HG03432 (cell line): ENCODE measurements at regions not wholly inside any gene's neighbourhood (a gene's known extent, or its start where the extent isn't known, plus 50 kb on each side); places are given as distances from the start of the nearest gene placed in this dataset.

Experiments used
- ATAC-seq: cut with Tn5 transposase; IDR thresholded peaks from one replicate; pipeline ENCODE4 v1.9.1; 2021; ENCODE audit warnings: mild to moderate bottlenecking, moderate library complexity; ENCODE audit not compliant: unreplicated experiment

DNA sequence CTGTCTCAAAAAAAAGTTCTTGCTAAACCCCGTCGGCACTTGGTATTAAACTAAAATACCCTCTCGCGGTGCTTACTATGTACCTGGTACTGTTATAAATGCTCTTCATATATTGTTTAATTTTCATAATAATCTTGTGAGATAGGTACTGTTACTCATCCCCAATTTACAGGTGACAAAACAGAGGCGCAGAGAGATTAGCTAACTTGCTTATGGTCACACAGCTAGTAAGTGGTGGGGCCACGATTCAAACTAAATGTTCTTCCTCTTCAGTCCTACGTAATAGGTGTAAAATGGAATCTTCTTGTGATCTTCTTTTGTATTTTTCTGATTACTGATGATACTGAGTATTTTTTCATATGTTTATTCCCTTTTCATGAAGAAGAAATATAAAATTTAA is 51.3 kb downstream of the TET3 start:
- ATAC-seq = no peak

DNA sequence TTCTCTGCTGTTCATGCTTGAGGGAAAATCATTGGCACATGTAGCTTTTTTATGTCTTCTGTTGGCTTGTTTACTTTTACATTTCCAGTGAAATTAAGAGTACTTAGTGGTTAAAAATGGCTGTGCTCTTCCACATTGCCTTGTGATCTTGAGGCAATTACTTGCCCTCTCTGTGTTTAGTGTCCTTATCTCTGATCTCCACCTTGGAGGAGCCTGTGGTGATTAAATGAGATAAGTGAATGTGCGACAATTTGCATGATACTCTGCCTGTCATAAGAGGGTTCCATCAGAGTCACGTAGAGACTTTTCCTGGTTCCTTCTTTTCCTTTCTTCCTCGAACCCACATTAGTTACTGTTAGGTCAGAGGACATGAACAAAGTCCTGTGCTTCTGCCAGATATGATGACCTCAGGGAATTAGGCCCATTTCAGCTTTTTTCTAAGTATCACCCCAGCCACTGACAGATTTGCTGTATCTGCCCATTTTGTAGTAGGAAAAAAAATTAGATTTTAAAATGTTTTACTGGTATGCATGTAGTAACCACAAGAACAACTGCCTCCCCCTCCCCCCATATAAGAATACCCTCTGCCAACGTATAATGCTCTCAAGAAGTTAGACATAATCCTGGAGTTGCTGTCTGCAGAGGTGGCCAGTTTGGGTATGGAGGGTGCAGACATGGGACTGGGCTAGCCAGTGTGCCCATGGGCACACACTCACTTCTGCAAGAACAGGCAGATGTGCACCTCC is 51.9 kb downstream of the TET3 start:
- no peak for ATAC-seq

DNA sequence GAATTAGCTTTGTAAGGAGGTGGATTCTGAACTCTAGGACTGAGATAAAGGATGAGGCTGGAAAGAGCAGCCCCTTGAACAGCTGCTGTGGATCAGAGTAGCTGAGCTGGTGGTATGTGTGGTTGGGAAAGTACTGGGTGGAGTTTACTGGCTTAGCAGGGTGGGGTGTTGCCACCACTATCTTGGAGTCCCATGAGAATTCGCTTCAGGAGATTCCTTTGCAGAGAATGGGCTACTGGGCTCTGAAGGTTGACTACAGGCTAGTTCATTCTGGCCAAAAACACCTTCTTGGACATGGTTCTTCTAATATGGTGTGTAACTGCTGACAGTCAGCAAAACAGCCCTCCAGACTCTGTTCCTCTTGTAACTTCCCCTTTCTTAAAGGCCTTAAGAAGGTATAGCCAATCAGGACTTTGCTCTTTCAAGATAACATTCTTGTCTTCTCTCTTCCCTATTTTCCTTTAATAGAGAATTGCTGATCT is 52.7 kb downstream of the TET3 start:
- peak; percentile 53 for ATAC-seq

DNA sequence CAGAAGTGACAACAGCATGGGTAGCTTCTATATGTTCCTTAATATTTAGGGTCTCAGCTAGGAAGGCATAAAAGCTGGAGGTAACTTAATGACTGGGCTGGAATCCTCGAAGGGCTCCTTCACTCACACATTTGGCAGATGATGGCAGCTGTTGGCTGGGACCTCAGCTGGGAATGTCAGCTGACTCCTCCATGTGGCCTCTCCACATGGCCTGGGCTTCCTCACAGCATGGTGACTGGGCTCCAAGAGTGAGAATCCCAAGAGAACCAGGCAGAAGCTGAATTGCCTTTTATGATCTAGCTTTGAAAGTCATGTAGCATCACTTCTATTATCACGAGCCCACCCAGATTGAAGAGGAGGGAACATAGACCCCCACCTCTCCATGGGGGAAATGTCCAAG is 54.9 kb downstream of the TET3 start:
- ATAC-seq = no peak

DNA sequence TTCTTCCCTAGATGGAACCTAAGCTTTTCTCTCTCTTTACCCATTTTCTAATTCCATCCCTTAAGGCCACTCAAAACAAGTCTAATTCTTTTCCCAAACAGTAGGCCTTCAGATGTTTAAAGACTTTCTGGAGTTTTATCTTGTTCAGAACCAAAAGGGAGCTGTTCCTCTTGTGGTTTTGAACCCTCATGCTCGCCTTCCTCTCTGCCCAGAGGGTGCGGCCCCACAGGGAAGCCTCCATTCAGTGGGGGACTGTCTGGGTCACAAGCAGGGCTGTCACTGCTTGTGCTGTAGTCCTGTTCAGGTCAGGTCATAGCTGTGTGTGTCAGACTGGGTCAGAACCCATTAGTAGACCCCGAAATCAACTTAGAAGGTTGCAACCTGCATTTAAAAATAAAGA is 56.5 kb downstream of the TET3 start:
- no peak for ATAC-seq

DNA sequence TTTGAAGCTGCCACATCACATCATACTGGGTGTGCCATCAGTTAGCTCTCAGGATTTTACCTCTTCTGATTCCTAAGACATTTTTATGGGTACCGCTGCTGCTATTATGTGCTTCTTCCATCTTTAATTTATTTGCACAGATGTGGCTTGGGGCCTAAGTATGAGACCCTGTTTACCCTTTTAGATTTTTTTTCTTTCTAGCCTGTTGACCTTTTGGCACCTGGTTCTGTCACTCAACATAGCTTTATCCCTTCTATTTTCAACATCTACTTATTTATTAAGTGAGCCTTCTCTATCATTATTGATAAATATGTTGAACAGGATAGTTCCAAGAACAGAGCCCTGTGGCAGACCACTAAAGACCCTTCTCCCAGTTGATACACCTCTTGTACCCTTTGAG is 57.0 kb downstream of the TET3 start:
- ATAC-seq = no peak

DNA sequence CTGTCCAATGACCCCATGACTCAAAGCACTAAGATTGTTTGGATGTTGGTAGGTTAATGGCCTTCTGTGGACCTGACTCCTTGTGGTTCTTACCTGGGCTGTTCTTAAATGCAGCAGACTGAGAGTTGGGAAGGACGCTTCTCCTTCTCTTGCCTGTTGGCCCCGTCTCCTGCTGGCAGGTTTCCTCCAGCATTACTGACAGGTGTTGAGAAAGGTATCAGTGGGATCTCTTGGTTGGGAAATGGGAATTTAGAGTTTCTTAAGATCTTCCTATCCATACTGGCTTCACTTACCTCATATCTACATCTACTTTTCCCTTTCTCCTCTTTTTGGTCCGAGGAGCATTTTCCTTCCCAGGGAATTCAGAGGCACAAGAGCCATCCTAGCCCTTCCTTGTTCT is 57.9 kb downstream of the TET3 start:
- ATAC-seq = no peak

DNA sequence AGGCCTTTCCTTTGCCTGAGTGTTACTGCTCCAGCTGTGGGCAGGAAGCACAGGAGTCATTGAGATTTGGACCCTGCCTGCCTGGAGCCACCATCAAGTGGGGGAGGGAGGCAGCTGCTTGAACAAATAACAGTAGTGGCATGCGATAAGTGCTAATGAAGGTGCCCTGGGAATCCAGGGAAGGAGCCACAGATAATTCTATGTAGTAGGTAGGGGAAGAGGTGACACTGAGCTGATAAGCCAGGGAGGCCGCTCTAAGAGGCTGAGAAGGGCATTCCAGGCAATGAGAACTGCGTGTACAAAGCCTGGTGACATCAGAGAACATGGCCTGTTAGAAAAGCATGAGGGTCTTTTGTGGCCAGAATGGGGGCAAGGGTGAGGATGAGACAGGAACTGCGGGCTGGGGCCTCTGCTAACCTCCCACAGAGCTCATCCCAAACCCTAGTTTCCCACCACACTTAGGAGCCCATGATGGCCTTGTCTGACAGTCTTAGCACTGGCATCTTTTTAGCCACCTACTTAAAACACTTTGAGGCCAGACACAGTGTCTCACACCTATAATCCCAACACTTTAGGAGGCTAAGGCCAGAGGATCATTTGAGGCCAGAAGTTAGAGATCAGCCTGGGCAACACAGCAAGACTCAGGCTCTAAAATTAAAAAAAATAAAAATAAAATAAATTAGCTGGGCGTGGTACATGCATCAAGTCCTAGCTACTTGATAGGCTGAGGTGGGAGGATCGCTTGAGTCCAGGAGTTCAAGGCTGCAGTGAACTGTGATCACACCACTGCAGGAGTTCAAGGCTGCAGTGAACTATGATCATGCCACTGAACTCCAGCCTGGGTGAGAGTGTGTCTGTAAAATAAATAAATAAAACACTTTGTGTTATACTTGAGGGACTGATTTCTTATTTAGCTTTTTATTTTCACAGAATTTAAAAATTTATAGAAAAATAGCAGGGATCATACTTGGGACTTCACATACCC is 58.9 kb downstream of the TET3 start:
- ATAC-seq = no peak

DNA sequence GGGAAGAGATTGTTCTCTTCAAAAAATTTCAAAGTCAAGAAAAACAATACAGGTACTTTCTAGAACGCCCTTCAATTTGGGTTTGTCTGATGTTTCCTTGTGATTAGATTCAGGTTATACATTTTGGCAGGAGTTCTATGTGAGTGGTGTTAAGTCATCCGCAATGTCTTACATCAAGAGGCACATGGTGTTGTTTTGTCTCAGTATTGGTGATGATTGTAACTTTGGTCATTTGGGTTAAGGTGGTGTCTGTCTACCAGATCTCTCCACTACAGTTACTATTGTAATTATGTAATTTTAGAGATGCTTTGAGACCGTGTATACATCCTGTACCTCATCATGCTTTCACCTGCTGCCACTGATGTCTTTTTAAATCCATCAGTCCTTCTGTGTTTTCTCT is 60.3 kb downstream of the TET3 start:
- no peak for ATAC-seq

DNA sequence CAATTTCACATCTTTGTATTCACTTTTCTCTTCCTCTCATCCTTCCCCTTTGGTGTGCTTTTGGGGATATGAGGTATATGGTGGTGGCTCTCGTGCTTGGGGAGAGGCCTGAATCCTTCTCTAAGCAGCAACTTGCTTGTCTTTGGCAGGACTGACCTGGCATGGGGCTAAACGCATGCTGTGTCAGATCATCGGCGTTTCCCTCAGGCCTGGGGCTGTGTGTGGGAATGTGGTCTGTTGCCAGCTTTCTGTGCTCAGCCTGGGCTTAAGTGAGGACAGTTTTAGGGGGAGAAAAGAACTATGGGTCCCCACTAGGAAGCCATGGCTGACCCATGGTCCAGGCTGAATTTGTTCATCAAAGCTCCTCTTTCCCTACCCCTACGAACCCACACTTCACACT is 60.7 kb downstream of the TET3 start:
- ATAC-seq = no peak

DNA sequence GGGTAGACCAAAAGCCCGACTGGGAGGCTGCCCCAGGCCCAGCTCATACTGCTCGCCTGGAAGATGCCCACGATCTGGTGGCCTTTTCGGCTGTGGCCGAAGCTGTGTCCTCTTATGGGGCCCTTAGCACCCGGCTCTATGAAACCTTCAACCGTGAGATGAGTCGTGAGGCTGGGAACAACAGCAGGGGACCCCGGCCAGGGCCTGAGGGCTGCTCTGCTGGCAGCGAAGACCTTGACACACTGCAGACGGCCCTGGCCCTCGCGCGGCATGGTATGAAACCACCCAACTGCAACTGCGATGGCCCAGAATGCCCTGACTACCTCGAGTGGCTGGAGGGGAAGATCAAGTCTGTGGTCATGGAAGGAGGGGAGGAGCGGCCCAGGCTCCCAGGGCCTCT is 61.7 kb downstream of the TET3 start:
- no peak for ATAC-seq

DNA sequence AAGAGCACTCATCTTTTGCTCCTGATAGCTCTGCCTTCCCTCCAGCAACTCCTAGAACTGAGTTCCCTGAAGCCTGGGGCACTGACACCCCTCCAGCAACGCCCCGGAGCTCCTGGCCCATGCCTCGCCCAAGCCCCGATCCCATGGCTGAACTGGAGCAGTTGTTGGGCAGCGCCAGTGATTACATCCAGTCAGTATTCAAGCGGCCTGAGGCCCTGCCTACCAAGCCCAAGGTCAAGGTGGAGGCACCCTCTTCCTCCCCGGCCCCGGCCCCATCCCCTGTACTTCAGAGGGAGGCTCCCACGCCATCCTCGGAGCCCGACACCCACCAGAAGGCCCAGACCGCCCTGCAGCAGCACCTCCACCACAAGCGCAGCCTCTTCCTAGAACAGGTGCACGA is 62.4 kb downstream of the TET3 start:
- no peak for ATAC-seq

DNA sequence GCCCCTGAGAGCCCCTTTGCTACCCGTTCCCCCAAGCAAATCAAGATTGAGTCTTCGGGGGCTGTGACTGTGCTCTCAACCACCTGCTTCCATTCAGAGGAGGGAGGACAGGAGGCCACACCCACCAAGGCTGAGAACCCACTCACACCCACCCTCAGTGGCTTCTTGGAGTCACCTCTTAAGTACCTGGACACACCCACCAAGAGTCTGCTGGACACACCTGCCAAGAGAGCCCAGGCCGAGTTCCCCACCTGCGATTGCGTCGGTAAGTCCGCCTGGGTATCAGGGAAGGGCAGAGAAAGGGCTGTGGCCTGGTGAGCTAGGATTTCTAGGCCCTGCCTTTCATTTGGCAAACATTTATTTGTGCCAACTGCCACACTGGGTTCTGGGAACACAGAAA is 63.4 kb downstream of the TET3 start:
- ATAC-seq = no peak

DNA sequence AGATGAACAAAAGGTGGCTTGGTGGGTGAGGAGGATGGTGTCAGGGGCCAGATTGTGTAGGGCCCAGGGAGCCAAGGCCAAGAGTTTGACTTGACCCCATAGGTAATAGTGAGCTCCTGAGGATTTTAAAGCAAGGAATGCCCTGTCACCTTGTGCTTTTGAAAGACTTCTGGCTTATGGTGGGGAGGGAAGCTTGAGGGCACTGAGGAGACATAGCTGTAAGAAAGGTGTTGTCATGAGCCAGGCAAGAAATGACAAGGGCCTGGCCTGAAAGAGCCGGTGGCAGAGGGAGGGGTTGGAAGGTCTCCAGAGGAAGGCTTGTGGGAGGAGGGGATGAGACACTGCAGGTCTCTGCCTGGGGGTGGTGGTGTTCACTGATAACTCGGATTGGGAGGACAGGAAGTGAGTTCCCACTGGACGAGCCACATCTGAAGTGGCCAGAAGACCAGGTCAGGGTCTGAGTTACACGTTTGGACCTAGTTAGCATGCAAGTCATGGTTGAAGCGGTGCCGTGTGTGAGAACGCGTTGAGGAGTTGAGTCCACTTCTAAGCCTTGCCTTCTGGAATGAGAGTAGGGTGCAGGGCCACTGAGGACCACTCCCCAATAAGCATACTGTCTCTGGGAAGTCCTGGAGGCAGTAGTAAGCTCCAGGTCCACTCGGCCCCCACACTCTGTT is 64.3 kb downstream of the TET3 start:
- ATAC-seq = no peak

DNA sequence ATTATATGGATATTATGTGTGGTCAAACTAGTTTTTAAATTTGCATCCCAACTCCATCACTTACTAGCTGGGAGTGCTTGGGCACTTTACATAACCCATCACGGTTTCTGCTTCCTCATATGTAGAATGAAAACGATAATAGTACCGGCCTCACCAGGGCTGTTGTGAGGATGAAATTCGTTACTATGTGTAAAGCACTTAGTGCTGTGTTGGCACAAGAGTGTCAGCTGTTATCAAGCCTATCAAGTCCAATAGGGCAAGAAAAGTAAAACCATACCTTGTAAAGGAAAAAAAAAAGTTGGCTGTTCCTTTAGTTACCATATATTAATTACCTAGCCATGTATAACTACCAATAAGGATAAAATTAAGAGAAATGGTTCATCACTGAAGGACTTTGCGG is 65.4 kb downstream of the TET3 start:
- no peak for ATAC-seq

DNA sequence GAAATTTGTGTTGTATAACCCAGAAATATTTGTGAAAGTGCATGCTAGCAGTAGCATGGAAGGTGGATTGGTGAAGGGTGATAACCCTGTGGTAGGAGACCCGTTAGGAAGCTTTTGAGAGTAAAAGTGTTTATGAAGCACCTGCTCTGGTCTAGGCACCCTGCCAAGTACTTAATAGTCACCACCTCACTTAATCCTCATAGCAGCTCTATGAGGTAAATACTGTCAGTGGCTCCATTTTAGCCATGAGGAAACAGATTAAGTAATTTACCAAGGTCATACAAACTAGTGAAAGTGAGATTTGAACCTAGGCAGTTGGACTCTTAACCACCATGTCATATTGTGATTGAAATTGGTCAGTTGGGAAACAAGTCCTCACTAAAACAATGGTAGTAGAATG is 66.8 kb downstream of the TET3 start:
- ATAC-seq = no peak

DNA sequence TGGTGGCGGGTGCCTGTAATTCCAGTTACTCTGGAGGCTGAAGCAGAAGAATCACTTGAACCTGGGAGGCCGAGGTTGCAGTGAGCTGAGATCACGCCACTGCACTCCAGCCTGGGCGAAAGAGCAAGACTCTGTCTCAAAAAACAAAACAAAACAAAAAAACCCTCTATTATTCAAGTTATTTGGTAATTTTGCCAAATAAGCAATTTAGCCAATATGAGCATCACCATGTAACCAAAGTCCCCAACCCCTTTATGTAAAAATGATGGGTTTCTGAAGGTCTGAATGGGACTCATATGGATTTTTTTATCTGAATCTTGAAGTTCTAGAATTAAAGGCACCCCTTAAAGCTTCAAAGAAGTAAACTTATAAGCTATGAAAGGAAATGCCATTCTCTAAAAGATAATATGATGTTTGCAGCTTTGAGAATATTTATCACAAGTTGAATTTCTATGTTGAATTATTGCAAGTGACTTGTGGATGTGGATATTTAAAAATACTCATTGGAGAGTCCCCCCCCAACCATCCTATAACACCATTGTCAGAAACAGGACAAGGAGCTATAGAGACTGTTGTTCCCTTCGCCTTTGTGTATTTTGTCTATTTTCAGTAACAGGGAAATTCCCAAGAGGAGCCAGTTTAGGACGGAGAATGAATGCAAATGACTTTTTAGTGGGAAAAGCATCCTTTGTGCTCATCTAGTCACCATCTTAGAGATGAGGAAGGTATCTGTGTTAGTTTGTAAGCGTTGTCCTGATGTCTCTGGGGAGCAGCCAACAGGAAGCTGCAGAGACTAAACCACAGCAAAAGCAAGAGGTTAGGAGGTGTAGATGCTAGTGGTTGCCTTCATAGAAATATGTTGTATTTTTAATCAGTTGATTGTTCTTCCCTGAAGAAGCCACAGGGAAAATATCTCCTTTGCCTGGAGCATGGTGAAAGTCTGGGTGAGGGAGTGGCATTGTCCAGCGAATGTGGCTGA is 68.3 kb downstream of the TET3 start:
- peak; percentile 67 for ATAC-seq

DNA sequence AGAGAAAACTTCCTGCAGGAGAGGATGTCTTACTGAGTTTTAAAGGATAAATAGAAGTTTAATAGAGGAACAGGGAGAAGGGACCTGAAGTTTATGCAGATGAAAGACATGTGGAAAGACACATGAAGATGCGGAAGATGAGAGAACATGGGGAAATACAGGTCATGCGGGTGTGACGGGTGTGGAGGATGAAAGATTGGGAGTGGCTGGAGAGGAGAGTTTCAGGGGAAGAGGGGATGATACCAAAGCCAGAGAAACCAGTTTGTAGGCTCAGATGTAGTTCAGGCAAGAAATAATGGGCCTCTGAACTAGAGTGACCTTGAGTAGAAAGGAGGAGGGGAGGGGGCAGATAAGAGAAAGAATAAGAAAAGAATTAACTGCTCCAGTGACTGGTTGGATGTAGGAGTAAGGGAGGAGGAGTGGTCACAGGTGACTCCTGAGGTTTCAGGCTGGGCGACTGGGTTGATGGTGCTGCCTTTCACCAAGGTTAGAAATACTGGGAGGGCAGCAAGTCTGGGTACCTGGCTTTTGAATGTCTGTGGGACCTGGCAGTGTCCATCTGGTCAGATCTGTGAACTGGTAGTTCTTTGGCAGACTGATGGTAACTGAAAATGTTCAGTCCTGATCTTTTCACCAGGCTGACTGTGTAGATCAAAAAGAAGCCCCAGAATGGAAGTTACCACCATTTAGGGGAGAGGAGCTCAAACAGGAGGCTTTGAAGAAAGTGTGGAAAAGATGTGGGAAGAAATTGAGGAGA is 69.4 kb downstream of the TET3 start:
- ATAC-seq = no peak

DNA sequence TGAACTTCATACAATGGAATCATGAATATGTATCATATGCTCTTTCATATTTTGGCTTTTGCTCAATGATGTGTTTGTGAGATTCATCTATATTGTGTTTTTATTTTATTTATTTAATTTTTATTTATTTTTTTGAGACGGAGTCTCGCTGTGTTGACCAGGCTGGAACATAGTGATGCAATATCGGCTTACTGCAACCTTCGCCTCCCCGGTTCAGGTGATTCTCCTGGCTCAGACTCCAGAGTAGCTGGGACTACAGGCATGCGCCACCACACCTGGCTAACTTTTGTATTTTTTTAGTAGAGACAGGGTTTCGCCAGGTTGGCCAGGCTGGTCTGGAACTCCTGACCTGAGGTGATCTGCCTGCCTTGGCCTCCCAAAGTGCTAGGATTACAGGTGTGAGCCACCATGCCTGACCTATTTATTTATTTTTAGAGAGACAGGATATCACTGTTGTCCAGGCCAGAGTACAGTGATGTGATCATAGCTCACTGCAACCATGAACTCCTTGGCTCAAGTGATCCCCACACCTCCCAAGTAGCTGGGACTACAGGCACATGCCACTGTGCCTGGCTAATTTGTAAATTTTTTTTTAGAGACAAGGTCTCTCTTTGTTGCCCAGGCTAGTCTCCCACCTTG is 74.5 kb downstream of the TET3 start:
- no peak for ATAC-seq
